Vagina (tissue), 2 donors: ENCODE measurements at regions not wholly inside any gene's neighbourhood (a gene's known extent, or its start where the extent isn't known, plus 50 kb on each side); places are given as distances from the start of the nearest gene placed in this dataset.
"Not testable (repeated sequence)": the region's sequence is repeated elsewhere in the genome, so short reads cannot be mapped to it uniquely, and the experiment has no call there.

Source experiments
- DNase-seq, 2 donors: peaks; one replicate each; pipeline ENCODE4 v3.0.0-alpha.2; 2017; ENCODE audit errors: extremely low spot score in 2 of 2
- H3K27ac ChIP-seq: fragments of 200-600 bp; sonication (generic); one replicate; pipeline ENCODE4 v1.5.1; 2019
- H3K27me3 ChIP-seq: fragments of 200-600 bp; sonication (generic); one replicate; pipeline ENCODE4 v1.5.1; 2019
- H3K36me3 ChIP-seq, 2 donors: fragments of 200-600 bp; sonication (generic); one replicate each; pipeline ENCODE4 v1.5.1; 2017 to 2019
- H3K4me1 ChIP-seq: fragments of 200-600 bp; sonication (generic); one replicate; pipeline ENCODE4 v1.5.1; 2019
- H3K4me3 ChIP-seq, 2 donors: fragments of 200-600 bp; sonication (generic); 1 replicate in 1 of 2; 2 replicates in 1 of 2; pipeline ENCODE4 v1.5.1; 2016 to 2019
- H3K9me3 ChIP-seq: fragments of 200-600 bp; sonication (generic); one replicate; pipeline ENCODE4 v1.5.1; 2019
- CTCF ChIP-seq, 3 experiments: fragments of 450-650 bp in 2 of 3; fragments of 200-600 bp in 1 of 3; sonication (generic) in 1 of 3; IDR thresholded peaks; one replicate each; pipeline ENCODE4 v1.5.1; 2017 to 2019; ENCODE audit warnings: antibody characterized with exemption in 3 of 3, mild to moderate bottlenecking in 2 of 3, moderate library complexity in 2 of 3
- POLR2A ChIP-seq, 2 donors: fragments of 450-650 bp; IDR thresholded peaks; one replicate each; pipeline ENCODE4 v1.6.1; 2017; ENCODE audit warnings: antibody characterized with exemption in 2 of 2, mild to moderate bottlenecking in 2 of 2, moderate library complexity in 2 of 2
- POLR2AphosphoS5 ChIP-seq, 2 donors: sonication (generic); formaldehyde crosslinking; IDR thresholded peaks; one replicate each; pipeline ENCODE4 v1.9.0; 2017; ENCODE audit warnings: antibody characterized with exemption in 2 of 2, mild to moderate bottlenecking in 2 of 2, low read depth in 1 of 2; ENCODE audit not compliant: insufficient read depth in 1 of 2
- intact Hi-C: fragments of 100-400 bp; cut with DNase I; formaldehyde crosslinking; loops from one replicate; pipeline ENCODE4 v1.15.1; 2023

GRCh38 chr21:17128132-17128531, 384.7 kb upstream of the CXADR start:
- peaks cover 12% of the 10 kb centered on the region for H3K4me1 ChIP-seq
- no peak for TF ChIP-seq POLR2AphosphoS5 (IDR thresholded peaks at IDR 0.05; ENCODE audit: insufficient read depth in 1 of 2, low read depth in 1 of 2)
- TF ChIP-seq CTCF (IDR thresholded peaks at IDR 0.05) = no peak
- no peak for TF ChIP-seq POLR2A (IDR thresholded peaks at IDR 0.05)
- intact Hi-C loops = no loop called here
- no peaks in the 10 kb centered on the region for H3K36me3 ChIP-seq
- no peaks in the 10 kb centered on the region for H3K9me3 ChIP-seq
- peak overlapping the region; percentile 8 for H3K27ac ChIP-seq
- DNase-seq = no peak
- H3K4me3 ChIP-seq = no peak overlapping the region
- H3K27me3 ChIP-seq = no peaks in the 10 kb centered on the region

- Histone ChIP-seq H3K4me3 (peak overlapping the region; percentile 29 to 37), H3K27ac (peak overlapping the region; percentile 64)
- H3K27me3 ChIP-seq, intact Hi-C loops, H3K4me1 ChIP-seq, DNase-seq, H3K9me3 ChIP-seq, H3K36me3 ChIP-seq: not testable (repeated sequence)
Measured at GRCh38 chr21:17139159-17139558, 373.7 kb upstream of the CXADR start.

- no peak for TF ChIP-seq CTCF (IDR thresholded peaks at IDR 0.05)
- TF ChIP-seq POLR2A (IDR thresholded peaks at IDR 0.05) = no peak
- no peak for TF ChIP-seq POLR2AphosphoS5 (IDR thresholded peaks at IDR 0.05; ENCODE audit: insufficient read depth in 1 of 2, low read depth in 1 of 2)
- DNase-seq = no peak
- no peaks in the 10 kb centered on the region for H3K36me3 ChIP-seq
- no peaks in the 10 kb centered on the region for H3K4me1 ChIP-seq
- intact Hi-C loops = no loop called here
- no peaks in the 10 kb centered on the region for H3K27me3 ChIP-seq
- H3K4me3 ChIP-seq = peak overlapping the region; percentile 29 to 37
- H3K9me3 ChIP-seq = no peaks in the 10 kb centered on the region
- H3K27ac ChIP-seq = peak overlapping the region; percentile 64
Measured at GRCh38 chr21:17139696-17140095, 373.1 kb upstream of the CXADR start.

- Histone ChIP-seq H3K4me1 (no peaks in the 10 kb centered on the region), H3K27me3 (no peaks in the 10 kb centered on the region), H3K4me3 (no peak overlapping the region), H3K27ac (no peak overlapping the region), H3K9me3 (no peaks in the 10 kb centered on the region), H3K36me3 (no peaks in the 10 kb centered on the region)
- DNase-seq = no peak
- TF ChIP-seq POLR2AphosphoS5 (IDR thresholded peaks at IDR 0.05; ENCODE audit: insufficient read depth in 1 of 2, low read depth in 1 of 2) = no peak
- no peak for TF ChIP-seq POLR2A (IDR thresholded peaks at IDR 0.05)
- TF ChIP-seq CTCF (IDR thresholded peaks at IDR 0.05) = no peak
- intact Hi-C loops = no loop called here
Measured at GRCh38 chr21:17146426-17146825, 366.4 kb upstream of the CXADR start.

- H3K36me3 ChIP-seq = no peaks in the 10 kb centered on the region
- intact Hi-C loops = no loop called here
- H3K9me3 ChIP-seq = no peaks in the 10 kb centered on the region
- H3K4me1 ChIP-seq = peaks cover 11% of the 10 kb centered on the region
- H3K27ac ChIP-seq = no peak overlapping the region
- no peak overlapping the region for H3K4me3 ChIP-seq
- no peaks in the 10 kb centered on the region for H3K27me3 ChIP-seq
- TF ChIP-seq CTCF (IDR thresholded peaks at IDR 0.05) (no peak), POLR2A (IDR thresholded peaks at IDR 0.05) (no peak)
- DNase-seq = no peak
Measured at GRCh38 chr21:17159697-17160096, 353.1 kb upstream of the CXADR start.

- no peak for TF ChIP-seq CTCF (IDR thresholded peaks at IDR 0.05)
- no peak for TF ChIP-seq POLR2A (IDR thresholded peaks at IDR 0.05)
- no peak for TF ChIP-seq POLR2AphosphoS5 (IDR thresholded peaks at IDR 0.05; ENCODE audit: insufficient read depth in 1 of 2, low read depth in 1 of 2)
- H3K27ac ChIP-seq = no peak overlapping the region
- intact Hi-C loops = no loop called here
Measured at GRCh38 chr21:17185674-17186073, 327.2 kb upstream of the CXADR start.

More at GRCh38 chr21:17185674-17186073, 327.2 kb upstream of the CXADR start:
- H3K27me3 ChIP-seq = no peaks in the 10 kb centered on the region
- no peaks in the 10 kb centered on the region for H3K4me1 ChIP-seq
- no peak overlapping the region for H3K4me3 ChIP-seq
- no peaks in the 10 kb centered on the region for H3K9me3 ChIP-seq
- no peak for DNase-seq
- H3K36me3 ChIP-seq = no peaks in the 10 kb centered on the region
